Left ventricle myocardium inferior (tissue), 1 donor: ENCODE measurements at regions not wholly inside any gene's neighbourhood (a gene's known extent, or its start where the extent isn't known, plus 50 kb on each side); places are given as distances from the start of the nearest gene placed in this dataset.

Experiments used
- DNase-seq: peaks from one replicate; pipeline ENCODE4 v3.0.0-alpha.2; 2020
- H3K27ac ChIP-seq: fragments of 200-600 bp; replicated peaks from 2 replicates; pipeline ENCODE4 v1.8.0; 2021
- H3K27me3 ChIP-seq: fragments of 200-600 bp; 2 replicates; pipeline ENCODE4 v1.8.0; 2021; ENCODE audit warnings: low read depth
- H3K36me3 ChIP-seq: fragments of 200-600 bp; 2 replicates; pipeline ENCODE4 v1.8.0; 2021
- H3K4me1 ChIP-seq: fragments of 200-600 bp; 2 replicates; pipeline ENCODE4 v1.8.0; 2021
- H3K4me3 ChIP-seq: fragments of 200-600 bp; 2 replicates; pipeline ENCODE4 v1.8.0; 2021; ENCODE audit warnings: mild to moderate bottlenecking, moderate library complexity
- H3K9me3 ChIP-seq: fragments of 200-600 bp; replicated peaks from 2 replicates; pipeline ENCODE4 v1.8.0; 2021
- intact Hi-C: fragments of 100-400 bp; cut with micrococcal nuclease; formaldehyde crosslinking; loops from one replicate; pipeline ENCODE4 v1.11.0; 2022
- TF ChIP-seq, protein P1 (sequence below): fragments of 200-600 bp; IDR thresholded peaks from 2 replicates; pipeline ENCODE4 v1.8.0; 2021; ENCODE audit warnings: antibody characterized with exemption, mild to moderate bottlenecking, borderline replicate concordance
- donor health status: DM: no; HTN: yes; CAD: no; lungs with severe emphysema.

GRCh38 chr18:53784253-53784652 lies 440.2 kb downstream of the MBD2 start:
- intact Hi-C loops, result no loop called here
- H3K9me3 ChIP-seq, result no peaks in the 10 kb centered on the region
- no peak for DNase-seq
- H3K4me3 ChIP-seq, result no peak overlapping the region
- TF ChIP-seq, protein P1, sequence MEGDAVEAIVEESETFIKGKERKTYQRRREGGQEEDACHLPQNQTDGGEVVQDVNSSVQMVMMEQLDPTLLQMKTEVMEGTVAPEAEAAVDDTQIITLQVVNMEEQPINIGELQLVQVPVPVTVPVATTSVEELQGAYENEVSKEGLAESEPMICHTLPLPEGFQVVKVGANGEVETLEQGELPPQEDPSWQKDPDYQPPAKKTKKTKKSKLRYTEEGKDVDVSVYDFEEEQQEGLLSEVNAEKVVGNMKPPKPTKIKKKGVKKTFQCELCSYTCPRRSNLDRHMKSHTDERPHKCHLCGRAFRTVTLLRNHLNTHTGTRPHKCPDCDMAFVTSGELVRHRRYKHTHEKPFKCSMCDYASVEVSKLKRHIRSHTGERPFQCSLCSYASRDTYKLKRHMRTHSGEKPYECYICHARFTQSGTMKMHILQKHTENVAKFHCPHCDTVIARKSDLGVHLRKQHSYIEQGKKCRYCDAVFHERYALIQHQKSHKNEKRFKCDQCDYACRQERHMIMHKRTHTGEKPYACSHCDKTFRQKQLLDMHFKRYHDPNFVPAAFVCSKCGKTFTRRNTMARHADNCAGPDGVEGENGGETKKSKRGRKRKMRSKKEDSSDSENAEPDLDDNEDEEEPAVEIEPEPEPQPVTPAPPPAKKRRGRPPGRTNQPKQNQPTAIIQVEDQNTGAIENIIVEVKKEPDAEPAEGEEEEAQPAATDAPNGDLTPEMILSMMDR, result no peak
- no peaks in the 10 kb centered on the region for H3K27me3 ChIP-seq
- H3K27ac ChIP-seq, result no peak overlapping the region
- H3K36me3 ChIP-seq, result no peaks in the 10 kb centered on the region
- no peaks in the 10 kb centered on the region for H3K4me1 ChIP-seq

- H3K4me3 ChIP-seq, result no peak overlapping the region
- no peaks in the 10 kb centered on the region for H3K4me1 ChIP-seq
- no peaks in the 10 kb centered on the region for H3K9me3 ChIP-seq
- TF ChIP-seq, protein P1, result no peak
- H3K36me3 ChIP-seq, result no peaks in the 10 kb centered on the region
- intact Hi-C loops, result no loop called here
- no peak overlapping the region for H3K27ac ChIP-seq
- no peak for DNase-seq
- H3K27me3 ChIP-seq, result no peaks in the 10 kb centered on the region
Measured at GRCh38 chr18:53780666-53781065, 443.8 kb downstream of the MBD2 start.

- no peak for DNase-seq
- Histone ChIP-seq H3K4me1 (no peaks in the 10 kb centered on the region), H3K4me3 (no peak overlapping the region), H3K36me3 (no peaks in the 10 kb centered on the region), H3K9me3 (peaks cover 18% of the 10 kb centered on the region), H3K27ac (no peak overlapping the region), H3K27me3 (no peaks in the 10 kb centered on the region)
- intact Hi-C loops, result no loop called here
- TF ChIP-seq, protein P1, result no peak
Measured at GRCh38 chr18:53772293-53772692, 452.2 kb downstream of the MBD2 start.

DNA sequence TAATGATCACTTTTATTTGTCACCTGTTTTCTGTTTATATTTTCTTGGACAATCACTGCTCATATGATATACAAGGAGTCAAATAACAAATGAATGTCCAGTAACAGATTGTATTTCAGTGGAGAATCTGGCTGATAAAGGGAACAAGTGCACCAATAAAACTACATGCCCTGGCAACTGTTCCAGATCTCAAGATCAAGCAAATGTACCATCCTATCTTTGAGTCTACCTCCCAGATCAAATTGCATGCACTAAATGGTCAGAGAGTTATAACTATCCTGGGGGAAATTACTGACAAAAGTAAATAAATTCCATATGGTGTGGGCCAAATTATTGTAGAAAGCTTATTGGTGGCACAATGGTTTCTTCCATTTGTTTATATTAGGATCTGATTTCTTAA lies 452.8 kb downstream of the MBD2 start:
- Histone ChIP-seq H3K4me1 (no peaks in the 10 kb centered on the region), H3K27me3 (no peaks in the 10 kb centered on the region), H3K36me3 (no peaks in the 10 kb centered on the region), H3K27ac (no peak overlapping the region), H3K9me3 (peaks cover 24% of the 10 kb centered on the region), H3K4me3 (no peak overlapping the region)
- TF ChIP-seq, protein P1, result no peak
- DNase-seq, result no peak
- intact Hi-C loops, result no loop called here

DNA sequence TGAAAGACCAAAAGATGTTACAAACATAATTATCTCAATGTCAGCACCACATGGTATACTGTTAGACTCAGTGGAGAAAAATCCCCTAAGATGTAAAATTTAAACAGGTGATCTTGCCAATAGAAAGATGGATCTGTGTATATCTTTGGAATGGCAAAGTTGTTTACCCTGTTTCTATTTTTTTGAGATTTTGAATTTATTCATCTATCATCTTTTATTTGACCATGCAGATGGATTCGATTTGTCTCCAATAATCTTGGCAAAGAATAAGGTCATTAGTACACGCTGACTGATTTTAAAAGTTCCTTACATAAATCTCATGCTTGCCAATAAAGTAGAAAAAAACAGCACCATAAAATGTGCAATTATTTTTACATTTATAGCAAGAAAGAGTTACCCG lies 459.3 kb downstream of the MBD2 start:
- H3K4me1 ChIP-seq, result no peaks in the 10 kb centered on the region

More for the DNA sequence above, 459.3 kb downstream of the MBD2 start:
- Histone ChIP-seq H3K27ac (no peak overlapping the region), H3K4me3 (no peak overlapping the region), H3K9me3 (peaks cover 25% of the 10 kb centered on the region), H3K36me3 (no peaks in the 10 kb centered on the region), H3K27me3 (no peaks in the 10 kb centered on the region)
- TF ChIP-seq, protein P1, result no peak
- no peak for DNase-seq
- intact Hi-C loops, result no loop called here
